HUES48 (cell line): ENCODE measurements at regions not wholly inside any gene's neighbourhood (a gene's known extent, or its start where the extent isn't known, plus 50 kb on each side); places are given as distances from the start of the nearest gene placed in this dataset.
"Not testable (repeated sequence)": the region's sequence is repeated elsewhere in the genome, so short reads cannot be mapped to it uniquely, and the experiment has no call there.

Experiments used
- H3K27ac ChIP-seq: one replicate; pipeline ENCODE4 v1.7.0; 2013; ENCODE audit warnings: low read depth, low read length, inconsistent platforms
- H3K27me3 ChIP-seq: 2 replicates; pipeline ENCODE4 v1.6.1; 2013; ENCODE audit warnings: mild to moderate bottlenecking, low read length; ENCODE audit not compliant: control insufficient read depth, insufficient read depth
- H3K36me3 ChIP-seq: 2 replicates; pipeline ENCODE4 v1.6.1; 2013; ENCODE audit warnings: low read length; ENCODE audit not compliant: control insufficient read depth, insufficient read depth
- H3K4me1 ChIP-seq: 2 replicates; pipeline ENCODE4 v1.6.1; 2013; ENCODE audit warnings: mild to moderate bottlenecking, low read length; ENCODE audit not compliant: control insufficient read depth, insufficient read depth
- H3K4me3 ChIP-seq: 2 replicates; pipeline ENCODE4 v1.5.1; 2013; ENCODE audit warnings: mild to moderate bottlenecking, low read depth, low read length
- H3K9ac ChIP-seq: 2 replicates; pipeline ENCODE4 v1.6.1; 2013; ENCODE audit warnings: mild to moderate bottlenecking, low read depth, low read length, moderate library complexity
- H3K9me3 ChIP-seq: 2 replicates; pipeline ENCODE4 v1.6.1; 2013; ENCODE audit warnings: low read length; ENCODE audit not compliant: control insufficient read depth, insufficient read depth

DNA sequence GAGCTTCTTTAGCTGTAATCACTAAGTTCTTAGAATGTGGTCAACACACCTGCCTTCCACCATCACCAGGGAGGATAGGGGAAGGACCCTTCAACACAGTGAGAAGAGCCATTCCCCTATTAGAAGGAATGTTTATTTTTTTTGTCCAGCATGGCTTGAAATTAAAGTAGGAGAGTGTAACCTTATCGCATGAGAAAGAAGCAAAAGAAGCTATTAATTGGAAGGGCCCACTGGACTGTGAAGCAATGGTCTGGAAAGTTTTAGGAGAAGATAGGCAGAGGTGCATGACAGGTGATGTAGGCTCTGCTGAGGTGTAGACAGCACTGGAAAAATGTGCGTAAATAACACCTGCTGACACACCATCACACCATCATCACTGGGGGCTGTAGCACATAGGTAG lies 1526.0 kb downstream of the MAT2B start:
- no peaks in the 10 kb centered on the region for H3K36me3 ChIP-seq
- no peaks in the 10 kb centered on the region for H3K9me3 ChIP-seq
- no peak overlapping the region for H3K27ac ChIP-seq
- H3K27me3 ChIP-seq = no peaks in the 10 kb centered on the region
- H3K9ac ChIP-seq = no peak overlapping the region
- H3K4me3 ChIP-seq = no peak overlapping the region
- H3K4me1 ChIP-seq = no peaks in the 10 kb centered on the region

DNA sequence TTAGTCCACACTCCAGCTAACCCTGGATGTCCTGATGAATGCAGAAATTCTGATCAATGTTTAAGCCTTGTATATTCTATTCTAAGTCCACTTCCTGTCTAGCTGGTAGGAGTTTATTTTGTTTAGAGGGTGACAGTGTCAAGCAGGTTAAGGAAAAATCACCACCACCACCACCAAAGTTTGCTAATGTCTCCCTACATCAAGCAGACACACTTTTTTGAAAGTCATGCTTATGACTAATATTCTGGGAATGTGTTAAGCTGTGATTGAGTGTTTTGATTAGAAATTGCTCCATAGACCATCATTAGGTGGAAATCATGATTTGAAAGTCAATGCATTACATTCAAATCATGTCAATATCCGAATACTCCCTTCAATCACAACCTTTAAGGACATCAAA lies 1530.1 kb downstream of the MAT2B start:
- Histone ChIP-seq H3K4me3 (no peak overlapping the region), H3K36me3 (no peaks in the 10 kb centered on the region), H3K27ac (no peak overlapping the region), H3K9ac (no peak overlapping the region), H3K4me1 (peaks cover 6% of the 10 kb centered on the region), H3K27me3 (no peaks in the 10 kb centered on the region), H3K9me3 (no peaks in the 10 kb centered on the region)

DNA sequence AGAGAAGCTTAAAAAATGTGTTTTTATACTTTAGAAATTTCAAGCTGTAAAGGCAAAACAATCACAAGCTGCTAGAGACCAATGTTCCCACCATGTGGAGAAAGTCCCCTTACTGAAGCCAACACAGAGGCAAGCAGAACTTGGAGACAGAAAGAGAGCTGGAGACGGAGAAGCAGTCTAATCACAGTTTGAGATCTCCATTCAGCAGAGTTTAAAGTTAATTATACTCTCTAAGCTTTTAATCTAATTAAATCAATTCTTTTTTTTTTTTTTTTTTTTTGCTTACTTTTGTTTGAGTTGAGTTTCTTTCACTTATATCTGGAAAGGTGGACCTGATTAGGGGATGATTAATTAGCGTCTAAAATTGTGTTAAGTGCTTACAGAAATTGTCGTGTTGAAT lies 1534.3 kb downstream of the MAT2B start:
- no peaks in the 10 kb centered on the region for H3K9me3 ChIP-seq
- H3K27me3 ChIP-seq = no peaks in the 10 kb centered on the region
- no peaks in the 10 kb centered on the region for H3K36me3 ChIP-seq
- no peak overlapping the region for H3K4me3 ChIP-seq
- peaks cover 6% of the 10 kb centered on the region for H3K4me1 ChIP-seq
- no peak overlapping the region for H3K27ac ChIP-seq
- H3K9ac ChIP-seq = no peak overlapping the region

DNA sequence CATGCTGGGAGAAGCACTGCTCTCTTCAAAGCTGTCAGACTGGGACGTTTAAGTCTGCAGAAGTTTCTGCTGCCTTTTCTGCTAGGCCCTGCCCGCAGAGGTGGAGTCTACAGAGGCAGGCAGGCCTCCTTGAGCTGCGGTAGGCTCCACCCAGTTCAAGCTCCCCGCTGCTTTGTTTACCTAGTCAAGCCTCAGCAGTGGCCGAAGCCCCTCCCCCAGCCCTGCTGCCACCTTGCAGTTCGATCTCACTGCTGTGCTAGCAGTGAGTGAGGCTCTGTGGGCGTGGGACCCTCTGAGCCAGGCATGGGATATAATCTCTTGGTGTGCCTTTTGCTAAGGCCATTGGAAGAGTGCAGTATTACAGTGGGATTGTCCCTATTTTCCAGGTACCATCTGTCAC lies 1540.5 kb downstream of the MAT2B start:
- H3K9ac ChIP-seq, H3K27me3 ChIP-seq, H3K36me3 ChIP-seq, H3K4me1 ChIP-seq, H3K4me3 ChIP-seq, H3K27ac ChIP-seq, H3K9me3 ChIP-seq: not testable (repeated sequence)

DNA sequence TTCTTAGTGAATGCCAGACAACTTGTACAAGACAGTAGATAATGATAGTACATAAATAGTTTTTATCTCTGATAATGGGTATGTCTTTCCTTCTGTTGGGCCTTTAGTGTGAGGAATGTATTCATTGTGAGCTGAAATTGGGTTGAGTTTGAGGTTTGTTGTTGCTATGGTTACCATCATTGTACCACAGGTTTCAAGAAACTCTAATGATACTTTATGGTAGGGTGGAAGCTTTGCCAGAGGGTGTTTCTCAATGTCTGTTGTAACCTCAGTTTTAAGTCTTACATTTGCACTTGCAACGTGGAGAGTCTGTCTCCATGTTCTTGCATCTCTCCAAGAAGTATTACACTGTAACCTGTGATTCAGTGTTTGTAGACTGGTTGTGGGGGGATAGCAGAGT lies 1550.1 kb downstream of the MAT2B start:
- no peaks in the 10 kb centered on the region for H3K9me3 ChIP-seq

DNA sequence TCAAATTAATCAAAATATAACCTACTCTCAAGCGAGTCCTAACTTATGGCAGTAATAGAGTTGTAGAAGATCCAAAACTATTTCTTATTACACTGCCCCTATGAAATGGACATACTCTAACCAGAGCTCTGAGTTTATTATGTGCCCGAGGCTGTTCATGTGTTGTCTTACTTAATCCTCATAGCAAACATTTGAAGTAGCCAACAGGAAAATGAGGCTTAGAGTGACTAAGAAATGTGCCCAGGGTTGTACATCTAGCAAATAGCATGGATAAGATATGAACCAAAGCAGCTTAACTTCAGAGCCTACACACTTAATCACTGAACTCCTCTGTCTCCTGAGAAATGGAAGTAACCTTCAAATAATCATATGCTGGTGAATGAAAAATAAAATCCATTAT lies 1551.7 kb downstream of the MAT2B start:
- Histone ChIP-seq H3K9ac (no peak overlapping the region), H3K4me3 (no peak overlapping the region), H3K27me3 (no peaks in the 10 kb centered on the region), H3K27ac (no peak overlapping the region), H3K4me1 (no peaks in the 10 kb centered on the region), H3K36me3 (no peaks in the 10 kb centered on the region), H3K9me3 (no peaks in the 10 kb centered on the region)

More for the DNA sequence above, 1550.1 kb downstream of the MAT2B start:
- no peaks in the 10 kb centered on the region for H3K4me1 ChIP-seq
- no peak overlapping the region for H3K27ac ChIP-seq
- no peak overlapping the region for H3K9ac ChIP-seq
- H3K4me3 ChIP-seq = no peak overlapping the region
- H3K36me3 ChIP-seq = no peaks in the 10 kb centered on the region
- no peaks in the 10 kb centered on the region for H3K27me3 ChIP-seq

DNA sequence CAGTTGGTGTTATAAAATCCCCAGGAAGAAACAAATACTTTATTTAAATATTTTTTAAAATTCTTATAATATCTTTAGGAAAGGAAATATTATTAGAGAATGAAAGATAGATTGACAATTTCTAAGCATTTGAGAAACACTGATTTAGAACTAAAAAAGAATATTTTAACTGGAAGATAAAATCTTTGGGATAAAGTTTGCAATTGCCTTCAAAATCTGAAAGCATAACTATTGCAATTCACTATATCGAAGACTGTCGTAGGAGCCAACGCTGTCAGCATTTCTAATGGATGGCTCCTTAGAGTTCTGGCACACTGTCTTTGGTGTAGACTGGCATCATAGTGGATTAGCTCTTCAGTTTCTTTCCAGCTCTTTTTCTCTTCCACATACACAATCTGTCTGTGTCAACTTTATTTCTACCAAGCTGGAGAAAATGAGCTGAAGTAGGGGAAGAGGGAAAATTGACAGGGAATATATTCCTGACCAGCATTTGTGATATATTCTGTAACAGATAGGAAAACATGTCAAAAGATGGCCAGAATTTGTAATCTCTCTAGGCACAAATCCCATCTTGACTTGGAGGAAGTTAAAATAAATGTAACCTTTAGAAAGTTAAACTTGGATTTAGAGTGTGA lies 1561.4 kb downstream of the MAT2B start:
- H3K27me3 ChIP-seq = no peaks in the 10 kb centered on the region
- no peak overlapping the region for H3K9ac ChIP-seq
- no peaks in the 10 kb centered on the region for H3K4me1 ChIP-seq
- no peak overlapping the region for H3K4me3 ChIP-seq
- no peaks in the 10 kb centered on the region for H3K36me3 ChIP-seq
- no peak overlapping the region for H3K27ac ChIP-seq
- H3K9me3 ChIP-seq = no peaks in the 10 kb centered on the region

DNA sequence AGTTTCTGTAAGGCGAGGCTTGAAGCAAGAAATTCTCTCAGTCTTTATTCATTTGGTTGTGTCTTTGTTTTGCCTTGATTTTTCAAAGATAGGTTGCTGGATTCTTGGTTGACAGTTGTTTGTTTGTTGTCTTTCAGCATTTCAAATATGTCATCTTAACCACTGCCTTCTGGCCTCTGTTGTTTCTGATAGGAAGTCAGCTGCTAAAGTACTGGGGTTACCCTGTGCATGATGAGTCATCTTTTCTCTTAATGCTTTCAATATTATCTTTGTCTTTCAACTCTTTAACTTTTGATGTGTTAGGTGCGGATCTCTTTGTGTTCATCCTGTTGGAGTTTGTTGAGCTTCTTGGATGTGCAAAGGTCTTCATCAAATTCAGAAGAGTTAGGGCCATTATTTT lies 1571.3 kb downstream of the MAT2B start:
- Histone ChIP-seq H3K9ac (no peak overlapping the region), H3K4me1 (no peaks in the 10 kb centered on the region), H3K27ac (no peak overlapping the region), H3K27me3 (no peaks in the 10 kb centered on the region), H3K9me3 (no peaks in the 10 kb centered on the region; the same call in 1 of the 2 replicates), H3K36me3 (no peaks in the 10 kb centered on the region), H3K4me3 (no peak overlapping the region)

DNA sequence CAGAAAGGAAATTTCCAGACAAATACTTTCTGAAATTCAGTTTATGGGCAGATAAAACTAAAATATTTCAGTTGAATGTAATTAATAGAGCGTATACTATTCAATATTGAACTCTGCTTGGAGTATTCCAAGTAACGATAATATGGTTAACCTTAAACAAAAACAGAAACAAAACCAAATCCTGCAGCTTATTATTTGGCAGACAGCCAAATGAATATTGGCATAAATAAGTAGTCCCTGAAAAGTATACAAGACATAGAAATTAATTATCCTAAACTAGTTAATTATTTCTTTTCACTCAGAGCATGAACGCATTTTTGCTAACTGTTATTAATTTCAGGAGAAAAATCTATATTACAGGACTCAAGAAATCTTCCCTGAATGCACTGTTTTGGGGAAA lies 1574.0 kb downstream of the MAT2B start:
- no peak overlapping the region for H3K4me3 ChIP-seq
- no peaks in the 10 kb centered on the region for H3K36me3 ChIP-seq
- H3K9me3 ChIP-seq = no peaks in the 10 kb centered on the region
- H3K27ac ChIP-seq = no peak overlapping the region
- no peaks in the 10 kb centered on the region for H3K27me3 ChIP-seq
- no peaks in the 10 kb centered on the region for H3K4me1 ChIP-seq
- H3K9ac ChIP-seq = no peak overlapping the region

DNA sequence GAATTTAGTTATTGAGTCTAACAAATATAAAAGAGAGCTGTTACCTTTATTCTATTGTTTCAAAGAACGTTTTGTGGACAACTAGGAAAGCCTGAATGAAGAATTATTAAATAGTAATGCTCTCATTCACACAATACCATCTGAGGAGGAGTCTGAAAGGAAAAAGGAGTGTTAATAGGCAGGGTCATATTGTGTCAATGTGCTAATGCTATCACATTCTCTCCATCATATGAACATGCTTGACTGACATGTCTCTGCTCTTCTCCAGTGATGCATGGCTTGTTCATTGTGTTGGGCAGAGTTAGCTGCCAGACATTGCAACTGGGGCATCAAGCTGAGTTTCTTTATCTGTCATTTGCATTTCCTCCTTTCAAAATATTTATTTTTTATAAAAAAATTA lies 1578.0 kb downstream of the MAT2B start:
- no peaks in the 10 kb centered on the region for H3K27me3 ChIP-seq
- peaks cover 4% of the 10 kb centered on the region; the same call in 1 of the 2 replicates for H3K4me1 ChIP-seq
- H3K27ac ChIP-seq = no peak overlapping the region
- no peak overlapping the region for H3K9ac ChIP-seq
- H3K4me3 ChIP-seq = no peak overlapping the region
- H3K9me3 ChIP-seq = no peaks in the 10 kb centered on the region
- no peaks in the 10 kb centered on the region for H3K36me3 ChIP-seq

DNA sequence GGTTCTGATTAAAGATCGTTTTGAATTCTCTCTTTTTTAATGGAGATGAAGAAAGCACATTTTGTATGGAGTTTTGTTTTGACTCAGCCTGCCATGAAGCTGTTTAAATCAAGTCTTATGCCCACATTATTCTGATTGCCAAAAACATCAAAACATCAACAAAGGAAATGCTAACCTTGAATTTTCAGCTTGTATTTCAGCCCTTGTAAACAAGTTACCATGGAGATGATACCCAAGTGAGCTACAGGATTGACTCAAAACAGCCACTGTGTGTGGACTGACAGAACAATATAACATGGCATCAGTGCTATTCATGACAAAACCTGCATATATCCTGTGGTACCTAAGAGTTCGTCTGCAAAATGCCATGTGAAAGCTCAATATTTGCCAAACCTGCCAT lies 1581.0 kb downstream of the MAT2B start:
- no peak overlapping the region for H3K9ac ChIP-seq
- no peaks in the 10 kb centered on the region for H3K27me3 ChIP-seq
- no peaks in the 10 kb centered on the region for H3K9me3 ChIP-seq
- H3K27ac ChIP-seq = no peak overlapping the region
- H3K4me1 ChIP-seq = peaks cover 8% of the 10 kb centered on the region; the same call in 1 of the 2 replicates
- no peak overlapping the region for H3K4me3 ChIP-seq
- no peaks in the 10 kb centered on the region for H3K36me3 ChIP-seq

DNA sequence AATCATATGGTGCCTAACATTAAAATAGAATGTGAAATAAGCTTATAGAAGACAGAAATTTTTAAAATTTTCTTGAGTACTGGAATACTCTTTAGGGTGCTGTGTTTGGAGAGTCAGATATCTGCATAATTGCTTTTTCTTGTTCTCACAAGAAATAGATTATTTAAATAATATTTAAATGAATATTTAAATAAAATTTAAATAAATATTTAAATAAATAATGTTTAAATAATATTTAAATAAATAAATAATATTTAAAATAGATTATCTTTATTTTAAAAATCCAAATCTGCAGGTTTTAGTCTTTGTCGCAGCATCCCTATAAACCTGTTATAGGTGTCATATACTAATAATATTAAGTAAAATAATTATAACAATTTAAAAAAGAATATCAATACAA lies 1589.4 kb downstream of the MAT2B start:
- no peak overlapping the region for H3K27ac ChIP-seq

More for the DNA sequence above, 1589.4 kb downstream of the MAT2B start:
- no peak overlapping the region for H3K9ac ChIP-seq
- no peaks in the 10 kb centered on the region for H3K4me1 ChIP-seq
- H3K9me3 ChIP-seq = peaks cover 12% of the 10 kb centered on the region; the same call in 1 of the 2 replicates
- H3K4me3 ChIP-seq = no peak overlapping the region
- H3K27me3 ChIP-seq = no peaks in the 10 kb centered on the region
- no peaks in the 10 kb centered on the region for H3K36me3 ChIP-seq
